ENCODE measurements at regions not wholly inside any gene's neighbourhood (a gene's known extent, or its start where the extent isn't known, plus 50 kb on each side); places are given as distances from the start of the nearest gene placed in this dataset.
A peak's percentile ranks its signal among the peaks of the same experiment; 100 is the strongest.

DNA sequence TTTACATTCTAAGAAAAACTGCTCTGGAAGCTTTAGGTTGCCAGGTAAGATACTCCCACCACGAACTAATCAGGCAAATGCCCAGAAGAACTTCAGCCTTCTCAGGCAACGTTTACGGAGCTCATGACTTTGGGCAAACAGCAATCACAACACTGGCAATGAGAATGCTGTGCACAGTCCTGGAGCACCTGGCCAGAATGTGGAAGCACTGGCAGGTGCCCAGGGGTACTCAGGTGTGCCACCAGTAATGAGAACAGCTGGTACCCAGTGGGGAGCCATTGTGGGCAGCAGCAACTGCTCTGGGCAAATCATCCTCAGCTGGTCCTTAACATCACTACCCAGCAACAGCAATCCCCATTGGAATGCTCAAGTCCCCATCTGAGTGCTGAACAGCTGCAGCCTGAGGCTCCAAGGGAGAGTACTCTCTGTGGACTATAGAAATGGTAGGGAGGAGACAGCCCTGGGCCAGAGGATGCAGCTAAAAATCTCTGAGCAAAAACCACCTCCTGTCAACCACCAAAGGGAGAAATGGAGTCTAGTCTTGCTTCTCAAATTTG lies 210.0 kb downstream of the FOXO1 start:
- Mint-ChIP-seq H3K9me3 (no peaks in the 10 kb centered on the region), H3K36me3 (ENCODE audit: low read depth) (no peaks in the 10 kb centered on the region), H3K27ac (no peak overlapping the region), H3K27me3 (ENCODE audit: insufficient read depth) (peaks cover 9% of the 10 kb centered on the region), H3K4me3 (no peak overlapping the region), H3K4me1 (ENCODE audit: low read depth) (peaks cover 14% of the 10 kb centered on the region; the same call in 1 of the 2 replicates)
- no peak for TF ChIP-seq CTCF (IDR thresholded peaks at IDR 0.05)
- DNase-seq, result no peak

DNA sequence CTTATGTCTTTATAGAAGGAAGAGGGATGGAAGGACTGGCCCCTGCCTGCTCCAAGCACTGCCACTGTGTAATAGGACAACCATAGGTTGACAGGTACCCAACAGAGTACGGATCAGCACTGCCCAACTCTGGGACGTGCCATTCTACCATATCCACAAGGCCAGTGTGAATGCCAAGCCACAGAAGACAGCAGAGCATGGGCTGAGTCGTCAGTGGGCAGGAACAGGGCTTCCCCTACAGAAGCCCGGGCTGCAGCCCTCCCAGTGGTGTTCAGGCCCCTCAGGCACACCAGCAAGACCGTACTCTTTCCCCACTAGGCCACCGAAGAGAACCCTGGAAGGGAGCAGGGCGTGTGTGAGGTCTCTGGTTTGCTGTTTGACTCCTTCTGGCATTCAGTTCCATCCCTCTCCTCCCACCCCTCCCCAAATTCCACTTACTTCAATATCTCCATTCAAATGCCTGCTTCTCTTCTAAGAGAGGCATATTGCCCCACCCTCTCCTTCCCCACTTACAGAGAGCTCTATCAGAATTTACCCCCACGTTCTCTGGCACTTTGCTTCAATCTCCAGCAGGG lies 209.4 kb downstream of the FOXO1 start:
- DNase-seq, result no peak
- TF ChIP-seq CTCF (IDR thresholded peaks at IDR 0.05), result no peak
- Mint-ChIP-seq H3K4me3 (no peak overlapping the region), H3K4me1 (ENCODE audit: low read depth) (peaks cover 14% of the 10 kb centered on the region; the same call in 1 of the 2 replicates), H3K27me3 (ENCODE audit: insufficient read depth) (peaks cover 9% of the 10 kb centered on the region), H3K36me3 (ENCODE audit: low read depth) (no peaks in the 10 kb centered on the region), H3K27ac (no peak overlapping the region), H3K9me3 (no peaks in the 10 kb centered on the region)

DNA sequence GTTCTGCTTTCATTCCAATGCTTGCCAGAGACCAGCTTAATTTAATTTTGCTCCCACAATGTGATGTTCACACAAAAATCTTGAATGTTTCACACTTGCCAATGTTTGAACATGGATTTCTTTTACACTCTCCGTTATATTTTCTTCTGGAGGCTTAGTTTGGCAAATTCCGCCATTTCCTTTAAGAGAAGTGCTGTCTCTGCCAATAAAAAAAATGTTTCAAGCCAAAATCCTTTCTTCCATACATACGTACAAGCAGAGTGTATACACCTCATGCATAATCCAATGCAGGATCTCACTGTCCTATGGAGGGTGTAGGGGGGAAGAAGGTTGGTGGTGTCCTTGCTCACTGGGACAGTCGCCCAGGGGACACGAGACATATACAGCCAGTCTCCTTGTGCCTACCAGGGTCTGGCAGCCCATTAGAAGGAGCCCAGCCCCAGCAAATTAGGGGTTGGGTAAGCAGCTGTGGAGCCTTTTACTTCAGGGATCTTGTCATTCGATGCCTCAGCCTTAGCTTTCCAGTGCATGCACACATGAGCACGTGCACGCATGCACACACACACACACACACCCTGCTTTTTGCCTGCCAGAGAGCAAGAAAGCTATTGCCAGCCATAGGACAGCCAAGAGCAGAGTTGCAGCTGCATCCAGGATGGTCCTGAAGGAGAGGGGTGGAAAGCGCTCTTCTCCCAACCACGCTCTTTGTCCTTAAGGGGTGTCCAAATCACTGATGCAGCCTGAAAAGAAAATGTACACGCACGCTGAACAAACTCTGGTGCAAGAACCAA lies 208.3 kb downstream of the FOXO1 start:
- peaks cover 9% of the 10 kb centered on the region for H3K27me3 Mint-ChIP-seq (ENCODE audit: insufficient read depth)
- no peak overlapping the region for H3K27ac Mint-ChIP-seq
- H3K4me1 Mint-ChIP-seq (ENCODE audit: low read depth), result peaks cover 7% of the 10 kb centered on the region; the same call in 1 of the 2 replicates
- H3K4me3 Mint-ChIP-seq, result no peak overlapping the region
- no peak for TF ChIP-seq CTCF (IDR thresholded peaks at IDR 0.05)
- no peaks in the 10 kb centered on the region for H3K36me3 Mint-ChIP-seq (ENCODE audit: low read depth)
- DNase-seq, result no peak
- H3K9me3 Mint-ChIP-seq, result no peaks in the 10 kb centered on the region

- peaks cover 9% of the 10 kb centered on the region for H3K27me3 Mint-ChIP-seq (ENCODE audit: insufficient read depth)
- H3K27ac Mint-ChIP-seq, result no peak overlapping the region
- H3K36me3 Mint-ChIP-seq (ENCODE audit: low read depth), result no peaks in the 10 kb centered on the region
- H3K4me3 Mint-ChIP-seq, result no peak overlapping the region
- H3K4me1 Mint-ChIP-seq (ENCODE audit: low read depth), result peaks cover 1% of the 10 kb centered on the region; the same call in 1 of the 2 replicates
- TF ChIP-seq CTCF (IDR thresholded peaks at IDR 0.05), result no peak
- H3K9me3 Mint-ChIP-seq, result no peaks in the 10 kb centered on the region
- no peak for DNase-seq
Measured at GRCh38 chr13:40458720-40458990, 207.8 kb downstream of the FOXO1 start.

DNA sequence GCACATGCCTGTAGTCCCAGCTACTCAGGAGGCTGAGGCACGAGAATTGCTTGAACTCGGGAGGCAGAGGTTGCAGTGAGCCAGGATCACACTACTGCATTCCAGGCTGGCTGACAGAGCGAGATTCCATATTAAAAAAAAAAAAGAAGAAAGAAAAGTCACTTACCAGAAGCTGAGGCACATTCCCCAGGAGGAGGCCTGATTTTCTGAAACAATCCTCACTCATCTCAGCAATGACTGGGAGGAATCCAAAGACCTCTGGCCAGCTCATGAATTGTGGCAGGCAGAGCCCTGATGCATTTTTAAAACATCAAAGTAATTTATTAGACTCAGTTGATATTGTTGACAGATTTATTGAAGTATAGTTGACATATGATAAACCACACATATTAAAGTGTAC lies 206.3 kb downstream of the FOXO1 start:
- DNase-seq, result peak; percentile 4
- Mint-ChIP-seq H3K36me3 (ENCODE audit: low read depth) (no peaks in the 10 kb centered on the region), H3K9me3 (no peaks in the 10 kb centered on the region)

More for the DNA sequence above, 206.3 kb downstream of the FOXO1 start:
- H3K4me1 Mint-ChIP-seq (ENCODE audit: low read depth), result peaks cover 8% of the 10 kb centered on the region; the same call in 1 of the 2 replicates
- H3K27ac Mint-ChIP-seq, result no peak overlapping the region; the same call in 1 of the 2 replicates
- H3K27me3 Mint-ChIP-seq (ENCODE audit: insufficient read depth), result peaks cover 11% of the 10 kb centered on the region
- TF ChIP-seq CTCF (IDR thresholded peaks at IDR 0.05), result no peak
- H3K4me3 Mint-ChIP-seq, result no peak overlapping the region

All from HFFc6 (cell line).